Transverse colon (tissue), 4 donors: ENCODE measurements at regions not wholly inside any gene's neighbourhood (a gene's known extent, or its start where the extent isn't known, plus 50 kb on each side); places are given as distances from the start of the nearest gene placed in this dataset.
"Not testable (repeated sequence)": the region's sequence is repeated elsewhere in the genome, so short reads cannot be mapped to it uniquely, and the experiment has no call there.

Experiments used
- DNase-seq: peaks from one replicate; pipeline ENCODE4 v3.0.0-alpha.2; 2019
- H3K27ac ChIP-seq, 4 donors: fragments of 200-600 bp; sonication (generic); 2 replicates each; pipeline ENCODE4 v1.5.1; 2016 to 2018; ENCODE audit warnings: inconsistent platforms in 4 of 4
- H3K27me3 ChIP-seq: fragments of 200-600 bp; sonication (generic); 2 replicates; pipeline ENCODE4 v1.5.1; 2017; ENCODE audit warnings: inconsistent platforms
- H3K36me3 ChIP-seq, 4 donors: fragments of 200-600 bp; sonication (generic); 2 replicates each; pipeline ENCODE4 v1.5.1; 2017 to 2019; ENCODE audit warnings: inconsistent platforms in 4 of 4
- H3K4me1 ChIP-seq, 4 donors: fragments of 200-600 bp; sonication (generic); 2 replicates each; pipeline ENCODE4 v1.5.1; 2017 to 2020; ENCODE audit warnings: inconsistent platforms in 4 of 4
- H3K4me3 ChIP-seq, 4 donors: fragments of 200-600 bp; sonication (generic); 1 replicate in 1 of 4; 2 replicates in 3 of 4; pipeline versions ENCODE4 v1.5.1 to v1.6.1; 2017 to 2019; ENCODE audit warnings: inconsistent platforms in 4 of 4
- H3K9me3 ChIP-seq, 2 donors: fragments of 200-600 bp; sonication (generic); 2 replicates each; pipeline ENCODE4 v1.5.1; 2017 to 2019; ENCODE audit warnings: inconsistent platforms in 2 of 2
- CTCF ChIP-seq, 5 experiments: fragments of 200-600 bp in 3 of 5; fragments of 450-650 bp in 2 of 5; sonication (generic) in 3 of 5; IDR thresholded peaks; 1 replicate in 2 of 5; 2 replicates in 3 of 5; pipeline ENCODE4 v1.5.1; 2016 to 2017; ENCODE audit warnings: antibody characterized with exemption in 5 of 5, inconsistent platforms in 3 of 5, mild to moderate bottlenecking in 2 of 5, moderate library complexity in 1 of 5
- POLR2A ChIP-seq: fragments of 450-650 bp; IDR thresholded peaks from one replicate; pipeline ENCODE4 v1.6.1; 2016; ENCODE audit warnings: antibody characterized with exemption, mild to moderate bottlenecking, moderate library complexity
- POLR2AphosphoS5 ChIP-seq, 3 donors: sonication (generic); formaldehyde crosslinking; IDR thresholded peaks; one replicate each; pipeline ENCODE4 v1.6.1; 2016; ENCODE audit warnings: antibody characterized with exemption in 3 of 3
- WGBS, 2 donors: methylation state at CpG; one replicate each; pipeline ENCODE4 v1.1.5; 2018; ENCODE audit warnings: low coverage in 1 of 2; 5-methylcytosine and 5-hydroxymethylcytosine counted together
- in situ Hi-C, 4 donors: fragments of 200-750 bp; cut with MboI; loops; one replicate each; pipeline versions ENCODE4 v1.15.0 to v1.15.1; 2017; ENCODE audit warnings: low sequenced_read_pairs in 3 of 4, low pct_ligation_motif_present in 1 of 4, low pct_unique_long_range_greater_than_20kb in 1 of 4
- intact Hi-C: fragments of 100-400 bp; cut with DNase I; formaldehyde crosslinking; loops from one replicate; pipeline ENCODE4 v1.15.1; 2023; ENCODE audit warnings: low total_unique reads

GRCh38 chrY:26306630-26307385, 684.9 kb downstream of the CDY1 start:
- H3K36me3 ChIP-seq, DNase-seq, in situ Hi-C loops, H3K9me3 ChIP-seq, H3K27me3 ChIP-seq, H3K4me3 ChIP-seq, intact Hi-C loops, H3K4me1 ChIP-seq, H3K27ac ChIP-seq: not testable (repeated sequence)
- WGBS, 2 donors, result no CpG with 5 or more reads among the region's 1 CpG

GRCh38 chrY:26308308-26308707, 686.4 kb downstream of the CDY1 start:
- in situ Hi-C loops, H3K4me1 ChIP-seq, H3K27me3 ChIP-seq, H3K9me3 ChIP-seq, H3K27ac ChIP-seq, intact Hi-C loops, DNase-seq, H3K4me3 ChIP-seq, H3K36me3 ChIP-seq: not testable (repeated sequence)

GRCh38 chrY:26315065-26315464, 693.1 kb downstream of the CDY1 start:
- intact Hi-C loops, in situ Hi-C loops, H3K4me1 ChIP-seq, DNase-seq, H3K36me3 ChIP-seq, H3K27me3 ChIP-seq, H3K27ac ChIP-seq, H3K9me3 ChIP-seq, H3K4me3 ChIP-seq: not testable (repeated sequence)
- TF ChIP-seq CTCF (IDR thresholded peaks at IDR 0.05), result peak in 3 of 5 experiments; percentile 24 to 33 (median 26)
- WGBS, 2 donors, result 34% methylated on average over 2 of the region's 2 CpGs; no CpG with 5 or more reads in 1 of the 2 donors

- intact Hi-C loops, H3K27me3 ChIP-seq, H3K27ac ChIP-seq, H3K9me3 ChIP-seq, H3K4me1 ChIP-seq, in situ Hi-C loops, H3K4me3 ChIP-seq, H3K36me3 ChIP-seq, DNase-seq: not testable (repeated sequence)
- no CpG with 5 or more reads among the region's 2 CpGs for WGBS, 2 donors
These were observed 697.7 kb downstream of the CDY1 start for GRCh38 chrY:26319488-26320202.

- H3K36me3 ChIP-seq, H3K27me3 ChIP-seq, H3K27ac ChIP-seq, H3K9me3 ChIP-seq, intact Hi-C loops, in situ Hi-C loops, H3K4me1 ChIP-seq, DNase-seq, H3K4me3 ChIP-seq: not testable (repeated sequence)
- 80% methylated on average over 1 of the region's 1 CpG; no CpG with 5 or more reads in 1 of the 2 donors for WGBS, 2 donors
These were observed 700.8 kb downstream of the CDY1 start for GRCh38 chrY:26322756-26323155.

GRCh38 chrY:26352931-26353330, 731.0 kb downstream of the CDY1 start:
- H3K9me3 ChIP-seq, H3K4me1 ChIP-seq, H3K4me3 ChIP-seq, H3K36me3 ChIP-seq, intact Hi-C loops, in situ Hi-C loops, H3K27ac ChIP-seq, H3K27me3 ChIP-seq, DNase-seq: not testable (repeated sequence)

GRCh38 chrY:26354191-26354590, 732.3 kb downstream of the CDY1 start:
- H3K9me3 ChIP-seq, result no peaks in the 10 kb centered on the region
- no CpG with 5 or more reads among the region's 1 CpG for WGBS, 2 donors
- DNase-seq, result no peak
- H3K4me3 ChIP-seq, result no peak overlapping the region
- H3K27ac ChIP-seq, result no peak overlapping the region
- H3K27me3 ChIP-seq, result no peaks in the 10 kb centered on the region
- no peaks in the 10 kb centered on the region for H3K36me3 ChIP-seq
- in situ Hi-C loops, result no loop called here
- intact Hi-C loops, result no loop called here
- no peak for TF ChIP-seq POLR2A
- no peak for TF ChIP-seq POLR2AphosphoS5 (IDR thresholded peaks at IDR 0.05)
- H3K4me1 ChIP-seq, result no peaks in the 10 kb centered on the region

GRCh38 chrY:26359869-26360268, 738.0 kb downstream of the CDY1 start:
- 20% methylated on average over 1 of the region's 5 CpGs; no CpG with 5 or more reads in 1 of the 2 donors for WGBS, 2 donors
- H3K4me1 ChIP-seq, H3K9me3 ChIP-seq, DNase-seq, H3K27me3 ChIP-seq, H3K27ac ChIP-seq, H3K36me3 ChIP-seq, intact Hi-C loops, H3K4me3 ChIP-seq, in situ Hi-C loops: not testable (repeated sequence)

- DNase-seq, intact Hi-C loops, H3K27ac ChIP-seq, H3K27me3 ChIP-seq, H3K36me3 ChIP-seq, in situ Hi-C loops, H3K9me3 ChIP-seq, H3K4me1 ChIP-seq, H3K4me3 ChIP-seq: not testable (repeated sequence)
- WGBS, 2 donors, result no CpG with 5 or more reads among the region's 1 CpG
These were observed 738.6 kb downstream of the CDY1 start for GRCh38 chrY:26360472-26360871.

GRCh38 chrY:26363442-26363841, 741.5 kb downstream of the CDY1 start:
- not testable (repeated sequence) for H3K27me3 ChIP-seq

More at GRCh38 chrY:26363442-26363841, 741.5 kb downstream of the CDY1 start:
- in situ Hi-C loops, DNase-seq, H3K27ac ChIP-seq, intact Hi-C loops, H3K4me1 ChIP-seq, H3K36me3 ChIP-seq, H3K4me3 ChIP-seq, H3K9me3 ChIP-seq: not testable (repeated sequence)
- WGBS, 2 donors, result 60% methylated on average over 1 of the region's 2 CpGs; no CpG with 5 or more reads in 1 of the 2 donors
